ENCODE measurements at regions not wholly inside any gene's neighbourhood (a gene's known extent, or its start where the extent isn't known, plus 50 kb on each side); places are given as distances from the start of the nearest gene placed in this dataset.

GRCh38 chr9:119092125-119092524, 277.1 kb downstream of the BRINP1 start:
- no peak overlapping the region for H3K9ac ChIP-seq (ENCODE audit: low read length)
- no peaks in the 10 kb centered on the region for H4K20me1 ChIP-seq (ENCODE audit: insufficient read depth)
- H3K4me3 ChIP-seq (ENCODE audit: low read length), result no peak overlapping the region
- H3K36me3 ChIP-seq (ENCODE audit: insufficient read depth, low read length), result no peaks in the 10 kb centered on the region
- H2AFZ ChIP-seq (ENCODE audit: low read depth, low read length), result no peak overlapping the region
- no peak overlapping the region for H3K4me2 ChIP-seq (ENCODE audit: low read length)
- H3K79me2 ChIP-seq (replicated peaks; ENCODE audit: insufficient read depth, low read length), result no peaks in the 10 kb centered on the region
- TF ChIP-seq MXI1 (conservative IDR thresholded peaks at IDR 0.05; ENCODE audit: poor library complexity, severe bottlenecking), result no peak
- TF ChIP-seq POLR2AphosphoS5 (IDR thresholded peaks at IDR 0.05), result no peak
- no peak for TF ChIP-seq SMC3 (conservative IDR thresholded peaks at IDR 0.05; ENCODE audit: poor library complexity)
- TF ChIP-seq EP300 (conservative IDR thresholded peaks at IDR 0.05; ENCODE audit: poor library complexity, severe bottlenecking), result no peak
- no peak for TF ChIP-seq RAD21 (conservative IDR thresholded peaks at IDR 0.05)
- no peak for TF ChIP-seq TAF1 (IDR thresholded peaks at IDR 0.05; ENCODE audit: low read depth)
- no peak for TF ChIP-seq CTCF (IDR thresholded peaks at IDR 0.05; ENCODE audit: poor library complexity, severe bottlenecking)
- TF ChIP-seq, protein P1, sequence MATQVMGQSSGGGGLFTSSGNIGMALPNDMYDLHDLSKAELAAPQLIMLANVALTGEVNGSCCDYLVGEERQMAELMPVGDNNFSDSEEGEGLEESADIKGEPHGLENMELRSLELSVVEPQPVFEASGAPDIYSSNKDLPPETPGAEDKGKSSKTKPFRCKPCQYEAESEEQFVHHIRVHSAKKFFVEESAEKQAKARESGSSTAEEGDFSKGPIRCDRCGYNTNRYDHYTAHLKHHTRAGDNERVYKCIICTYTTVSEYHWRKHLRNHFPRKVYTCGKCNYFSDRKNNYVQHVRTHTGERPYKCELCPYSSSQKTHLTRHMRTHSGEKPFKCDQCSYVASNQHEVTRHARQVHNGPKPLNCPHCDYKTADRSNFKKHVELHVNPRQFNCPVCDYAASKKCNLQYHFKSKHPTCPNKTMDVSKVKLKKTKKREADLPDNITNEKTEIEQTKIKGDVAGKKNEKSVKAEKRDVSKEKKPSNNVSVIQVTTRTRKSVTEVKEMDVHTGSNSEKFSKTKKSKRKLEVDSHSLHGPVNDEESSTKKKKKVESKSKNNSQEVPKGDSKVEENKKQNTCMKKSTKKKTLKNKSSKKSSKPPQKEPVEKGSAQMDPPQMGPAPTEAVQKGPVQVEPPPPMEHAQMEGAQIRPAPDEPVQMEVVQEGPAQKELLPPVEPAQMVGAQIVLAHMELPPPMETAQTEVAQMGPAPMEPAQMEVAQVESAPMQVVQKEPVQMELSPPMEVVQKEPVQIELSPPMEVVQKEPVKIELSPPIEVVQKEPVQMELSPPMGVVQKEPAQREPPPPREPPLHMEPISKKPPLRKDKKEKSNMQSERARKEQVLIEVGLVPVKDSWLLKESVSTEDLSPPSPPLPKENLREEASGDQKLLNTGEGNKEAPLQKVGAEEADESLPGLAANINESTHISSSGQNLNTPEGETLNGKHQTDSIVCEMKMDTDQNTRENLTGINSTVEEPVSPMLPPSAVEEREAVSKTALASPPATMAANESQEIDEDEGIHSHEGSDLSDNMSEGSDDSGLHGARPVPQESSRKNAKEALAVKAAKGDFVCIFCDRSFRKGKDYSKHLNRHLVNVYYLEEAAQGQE (IDR thresholded peaks at IDR 0.05; ENCODE audit: borderline replicate concordance), result no peak
- no peak for TF ChIP-seq EZH2 (IDR thresholded peaks at IDR 0.05; ENCODE audit: borderline replicate concordance, insufficient read depth, low read length, poor library complexity, severe bottlenecking)
- no peaks in the 10 kb centered on the region for H3K27me3 ChIP-seq (ENCODE audit: insufficient read depth, low read depth, low read length)
- no peaks in the 10 kb centered on the region for H3F3A ChIP-seq (ENCODE audit: insufficient read depth, low read length, poor library complexity, severe bottlenecking)
- no peaks in the 10 kb centered on the region for H3K9me3 ChIP-seq (ENCODE audit: low read length)
- no peak overlapping the region for H3K27ac ChIP-seq (ENCODE audit: low read length)
- H3K9me2 ChIP-seq (ENCODE audit: insufficient read depth, low read length), result no peaks in the 10 kb centered on the region

DNA sequence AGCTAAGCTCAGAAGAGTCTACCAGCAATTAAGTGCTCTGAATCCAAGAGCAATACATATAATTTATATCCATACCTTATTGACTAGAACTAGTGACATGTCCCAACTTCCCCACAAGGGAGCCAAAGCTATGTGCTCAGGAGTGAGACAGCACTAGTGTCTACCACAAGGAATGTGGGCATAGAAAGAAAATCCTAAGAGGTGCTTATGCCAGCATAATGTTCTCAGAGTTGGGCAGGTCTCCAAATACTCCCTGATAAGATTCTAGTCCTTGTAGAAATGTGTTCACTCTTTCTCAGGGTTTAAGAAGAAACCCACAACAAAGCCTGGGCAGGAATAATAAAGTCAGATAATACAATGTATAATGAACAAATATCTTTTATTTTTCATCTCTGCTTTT, 275.1 kb downstream of the BRINP1 start:
- Histone ChIP-seq H2AFZ (ENCODE audit: low read depth, low read length) (no peak overlapping the region), H3K9ac (ENCODE audit: low read length) (no peak overlapping the region), H3K9me2 (ENCODE audit: insufficient read depth, low read length) (no peaks in the 10 kb centered on the region), H3K4me3 (ENCODE audit: low read length) (no peak overlapping the region), H3K36me3 (ENCODE audit: insufficient read depth, low read length) (no peaks in the 10 kb centered on the region), H3K9me3 (ENCODE audit: low read length) (no peaks in the 10 kb centered on the region), H4K20me1 (ENCODE audit: insufficient read depth) (no peaks in the 10 kb centered on the region), H3K4me2 (ENCODE audit: low read length) (no peak overlapping the region), H3K27me3 (ENCODE audit: insufficient read depth, low read depth, low read length) (no peaks in the 10 kb centered on the region), H3F3A (ENCODE audit: insufficient read depth, low read length, poor library complexity, severe bottlenecking) (no peaks in the 10 kb centered on the region), H3K27ac (ENCODE audit: low read length) (no peak overlapping the region), H3K79me2 (replicated peaks; ENCODE audit: insufficient read depth, low read length) (no peaks in the 10 kb centered on the region)
- TF ChIP-seq MXI1 (conservative IDR thresholded peaks at IDR 0.05; ENCODE audit: poor library complexity, severe bottlenecking) (no peak), POLR2AphosphoS5 (IDR thresholded peaks at IDR 0.05) (no peak), CTCF (IDR thresholded peaks at IDR 0.05; ENCODE audit: poor library complexity, severe bottlenecking) (no peak), SMC3 (conservative IDR thresholded peaks at IDR 0.05; ENCODE audit: poor library complexity) (no peak), EZH2 (IDR thresholded peaks at IDR 0.05; ENCODE audit: borderline replicate concordance, insufficient read depth, low read length, poor library complexity, severe bottlenecking) (no peak), TAF1 (IDR thresholded peaks at IDR 0.05; ENCODE audit: low read depth) (no peak), RAD21 (conservative IDR thresholded peaks at IDR 0.05) (no peak), EP300 (conservative IDR thresholded peaks at IDR 0.05; ENCODE audit: poor library complexity, severe bottlenecking) (no peak)
- TF ChIP-seq, protein P1 (IDR thresholded peaks at IDR 0.05; ENCODE audit: borderline replicate concordance), result no peak

All from neural cell (in vitro differentiated cells).